Upper lobe of left lung (tissue), 6 donors: ENCODE measurements at regions not wholly inside any gene's neighbourhood (a gene's known extent, or its start where the extent isn't known, plus 50 kb on each side); places are given as distances from the start of the nearest gene placed in this dataset.
A peak's percentile ranks its signal among the peaks of the same experiment; 100 is the strongest.

ENCODE experiments used
- ATAC-seq, 2 donors: fragments of 200-7000 bp; cut with Tn5 transposase; one replicate each; pipeline ENCODE4 v1.9.1; 2022; ENCODE audit warnings: mild to moderate bottlenecking in 2 of 2, moderate library complexity in 2 of 2; ENCODE audit not compliant: low FRiP score in 2 of 2
- DNase-seq, 2 donors: peaks; one replicate each; pipeline ENCODE4 v3.0.0-alpha.2; 2019 to 2020
- H3K27ac ChIP-seq, 4 donors: fragments of 200-600 bp; sonication (generic); one replicate each; pipeline ENCODE4 v1.5.1; 2016 to 2019
- H3K27me3 ChIP-seq, 4 donors: fragments of 200-600 bp; sonication (generic); one replicate each; pipeline ENCODE4 v1.5.1; 2017 to 2019
- H3K36me3 ChIP-seq, 4 donors: fragments of 200-600 bp; sonication (generic); one replicate each; pipeline ENCODE4 v1.5.1; 2016 to 2019
- H3K4me1 ChIP-seq, 4 donors: fragments of 200-600 bp; sonication (generic); one replicate each; pipeline ENCODE4 v1.5.1; 2018 to 2019
- H3K4me3 ChIP-seq, 4 donors: fragments of 200-600 bp; sonication (generic); one replicate each; pipeline ENCODE4 v1.5.1; 2017 to 2019; ENCODE audit warnings: mild to moderate bottlenecking in 2 of 4, moderate library complexity in 1 of 4
- H3K9me3 ChIP-seq, 4 donors: fragments of 200-600 bp; sonication (generic); one replicate each; pipeline ENCODE4 v1.5.1; 2018 to 2019
- CTCF ChIP-seq, 6 experiments: fragments of 450-650 bp in 4 of 6; fragments of 200-600 bp in 2 of 6; sonication (generic) in 2 of 6; IDR thresholded peaks; one replicate each; pipeline ENCODE4 v1.5.1; 2016 to 2019; ENCODE audit warnings: antibody characterized with exemption in 6 of 6
- EP300 ChIP-seq, 4 donors: sonication (generic); formaldehyde crosslinking; IDR thresholded peaks; one replicate each; pipeline ENCODE4 v1.5.1; 2017; ENCODE audit warnings: antibody characterized with exemption in 4 of 4, control low read depth in 2 of 4
- POLR2A ChIP-seq, 4 donors: fragments of 450-650 bp; IDR thresholded peaks; one replicate each; pipeline ENCODE4 v1.5.1; 2016 to 2017; ENCODE audit warnings: antibody characterized with exemption in 4 of 4, mild to moderate bottlenecking in 2 of 4
- POLR2AphosphoS5 ChIP-seq, 2 donors: sonication (generic); formaldehyde crosslinking; IDR thresholded peaks; one replicate each; pipeline ENCODE4 v1.5.1; 2017; ENCODE audit warnings: antibody characterized with exemption in 2 of 2
- WGBS, 2 donors: methylation state at CpG; one replicate each; pipeline ENCODE4 v1.1.5; 2017 to 2018; 5-methylcytosine and 5-hydroxymethylcytosine counted together
- donor health status: DM: no; HTN: no; CAD: no; lungs with moderate emphysema.
- donor health status: DM: no; HTN: yes; CAD: no; lungs with severe emphysema.

GRCh38 chr12:65640489-65640901 lies 183.8 kb upstream of the HMGA2 start:
- H3K4me3 ChIP-seq = no peak overlapping the region
- WGBS, 2 donors = 73 to 80% methylated on average over 3 of the region's 3 CpGs
- TF ChIP-seq EP300 (IDR thresholded peaks at IDR 0.05) = no peak
- TF ChIP-seq CTCF (IDR thresholded peaks at IDR 0.05) = no peak
- no peak for TF ChIP-seq POLR2AphosphoS5 (IDR thresholded peaks at IDR 0.05)
- TF ChIP-seq POLR2A (IDR thresholded peaks at IDR 0.05) = no peak
- ATAC-seq = peak in 1 of 2 donors; percentile 94
- H3K9me3 ChIP-seq = no peaks in the 10 kb centered on the region
- no peaks in the 10 kb centered on the region for H3K36me3 ChIP-seq
- no peaks in the 10 kb centered on the region for H3K27me3 ChIP-seq
- DNase-seq = no peak
- H3K4me1 ChIP-seq = no peaks in the 10 kb centered on the region
- H3K27ac ChIP-seq = no peak overlapping the region

- Histone ChIP-seq H3K4me3 (no peak overlapping the region), H3K36me3 (no peaks in the 10 kb centered on the region), H3K27ac (no peak overlapping the region), H3K4me1 (no peaks in the 10 kb centered on the region), H3K9me3 (no peaks in the 10 kb centered on the region), H3K27me3 (no peaks in the 10 kb centered on the region)
- ATAC-seq (no peak), DNase-seq (no peak)
- 81% methylated on average over 5 of the region's 5 CpGs for WGBS, 2 donors
- no peak for TF ChIP-seq CTCF (IDR thresholded peaks at IDR 0.05)
- TF ChIP-seq POLR2AphosphoS5 (IDR thresholded peaks at IDR 0.05) = no peak
- TF ChIP-seq EP300 (IDR thresholded peaks at IDR 0.05) = no peak
- no peak for TF ChIP-seq POLR2A (IDR thresholded peaks at IDR 0.05)
Measured at GRCh38 chr12:65642061-65642661, 182.1 kb upstream of the HMGA2 start.

DNA sequence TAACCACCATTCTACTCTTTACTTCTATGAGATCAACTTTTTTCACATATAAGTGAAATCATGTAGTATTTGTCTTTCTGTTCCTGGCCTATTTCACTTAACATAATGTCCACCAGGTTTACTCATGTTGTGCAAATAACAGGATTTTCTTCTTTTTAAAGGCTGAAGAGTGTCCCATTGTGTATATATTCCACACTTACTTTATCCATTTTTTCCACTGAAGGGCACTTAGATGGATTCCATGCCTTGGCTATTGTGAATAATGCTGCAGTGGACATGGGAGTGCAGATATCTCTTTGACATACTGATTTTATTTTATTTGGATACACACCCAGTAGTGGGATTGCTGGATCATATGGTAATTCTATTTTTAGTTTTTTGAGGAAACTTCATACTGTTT lies 181.1 kb upstream of the HMGA2 start:
- DNase-seq (no peak), ATAC-seq (no peak)
- Histone ChIP-seq H3K4me1 (no peaks in the 10 kb centered on the region), H3K4me3 (no peak overlapping the region), H3K27me3 (no peaks in the 10 kb centered on the region), H3K27ac (no peak overlapping the region), H3K9me3 (no peaks in the 10 kb centered on the region), H3K36me3 (no peaks in the 10 kb centered on the region)
- TF ChIP-seq CTCF (IDR thresholded peaks at IDR 0.05) (no peak), EP300 (IDR thresholded peaks at IDR 0.05) (no peak), POLR2A (IDR thresholded peaks at IDR 0.05) (no peak), POLR2AphosphoS5 (IDR thresholded peaks at IDR 0.05) (no peak)

GRCh38 chr12:65643595-65644386 lies 180.5 kb upstream of the HMGA2 start:
- no peak for DNase-seq
- no peaks in the 10 kb centered on the region for H3K9me3 ChIP-seq
- H3K27me3 ChIP-seq = no peaks in the 10 kb centered on the region

More at GRCh38 chr12:65643595-65644386, 180.5 kb upstream of the HMGA2 start:
- Histone ChIP-seq H3K36me3 (no peaks in the 10 kb centered on the region), H3K27ac (no peak overlapping the region), H3K4me3 (no peak overlapping the region), H3K4me1 (peaks cover 0 to 3% (median 1%) of the 10 kb centered on the region in 4 donors)
- no peak for ATAC-seq
- TF ChIP-seq POLR2AphosphoS5 (IDR thresholded peaks at IDR 0.05) (no peak), POLR2A (IDR thresholded peaks at IDR 0.05) (no peak), CTCF (IDR thresholded peaks at IDR 0.05) (no peak)
- 77 to 84% methylated on average over 3 of the region's 3 CpGs for WGBS, 2 donors
